Stimulated activated CD4-positive, alpha-beta T cell treated with anti-CD3 and anti-CD28 coated beads, Interleukin-12 subunit alpha, Interleukin-12 subunit beta, amount 100 ng/mL, for 4 hours (primary cell): ENCODE measurements at regions not wholly inside any gene's neighbourhood (a gene's known extent, or its start where the extent isn't known, plus 50 kb on each side); places are given as distances from the start of the nearest gene placed in this dataset.

Source experiments
- DNase-seq: peaks from one replicate; pipeline ENCODE4 v3.0.0-alpha.2; 2020

DNA sequence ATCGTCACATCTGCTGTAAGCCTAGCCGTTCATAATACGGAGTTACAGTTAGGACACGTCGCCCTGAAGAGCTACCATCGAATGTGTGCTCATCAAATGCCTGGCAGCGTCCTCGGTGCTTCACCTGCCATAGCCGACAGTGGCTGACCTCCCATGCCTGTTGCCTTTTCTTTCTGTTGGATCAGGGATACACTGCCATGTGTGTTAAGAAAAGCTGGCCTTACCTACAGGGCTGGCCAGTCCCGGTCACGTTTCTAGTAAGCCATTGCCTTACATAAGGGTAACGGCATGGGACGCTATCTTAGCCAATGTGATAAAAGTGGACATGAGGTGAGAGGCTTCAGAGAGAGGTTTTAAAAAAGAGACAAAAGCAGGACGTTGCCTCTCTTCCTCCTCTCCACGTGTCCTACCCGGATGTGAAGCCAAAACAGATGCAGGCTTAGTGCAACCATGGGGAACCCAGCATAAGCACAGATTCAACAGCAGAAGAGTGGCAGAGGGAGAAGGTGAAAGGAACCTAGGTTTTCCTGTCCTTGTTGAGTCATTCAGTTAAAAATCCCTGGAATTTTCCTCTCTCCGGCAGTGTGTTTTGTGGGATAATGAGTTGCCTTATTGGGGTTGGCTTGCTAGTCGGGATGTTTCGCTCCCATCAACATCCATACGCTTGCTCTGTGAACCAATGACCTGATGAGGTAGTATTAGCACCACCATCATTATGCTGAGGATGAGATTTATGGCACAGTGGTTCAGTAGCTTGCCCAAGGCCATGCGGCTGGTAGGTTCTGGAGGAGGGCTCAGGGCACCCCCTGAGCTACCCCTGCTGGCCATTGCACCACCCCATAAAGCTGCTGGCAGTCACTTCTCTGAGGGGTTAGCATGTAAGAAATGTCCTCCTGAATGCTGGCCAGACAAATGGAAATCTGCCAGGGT, 67.4 kb upstream of the B3GAT1 start:
- no peak for DNase-seq

DNA sequence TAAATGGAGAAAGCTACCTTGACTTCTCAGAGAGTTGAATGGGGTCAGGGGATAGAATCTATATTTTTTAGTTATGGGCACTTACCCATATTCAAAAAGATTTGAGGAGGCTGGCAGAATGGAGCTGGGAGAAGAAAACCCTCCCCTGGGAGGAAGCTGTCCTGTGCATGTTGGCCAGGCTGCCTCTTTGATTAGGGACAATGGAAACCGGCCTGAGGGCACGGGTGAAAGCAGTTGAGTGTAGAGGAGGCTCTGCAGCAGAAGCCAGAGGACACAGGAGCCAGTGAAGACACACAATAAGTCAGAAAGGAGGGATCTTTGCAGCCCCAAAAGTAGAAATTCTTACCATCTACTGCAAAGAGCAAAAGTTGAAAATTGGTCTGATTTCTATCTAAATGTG, 66.6 kb upstream of the B3GAT1 start:
- no peak for DNase-seq

DNA sequence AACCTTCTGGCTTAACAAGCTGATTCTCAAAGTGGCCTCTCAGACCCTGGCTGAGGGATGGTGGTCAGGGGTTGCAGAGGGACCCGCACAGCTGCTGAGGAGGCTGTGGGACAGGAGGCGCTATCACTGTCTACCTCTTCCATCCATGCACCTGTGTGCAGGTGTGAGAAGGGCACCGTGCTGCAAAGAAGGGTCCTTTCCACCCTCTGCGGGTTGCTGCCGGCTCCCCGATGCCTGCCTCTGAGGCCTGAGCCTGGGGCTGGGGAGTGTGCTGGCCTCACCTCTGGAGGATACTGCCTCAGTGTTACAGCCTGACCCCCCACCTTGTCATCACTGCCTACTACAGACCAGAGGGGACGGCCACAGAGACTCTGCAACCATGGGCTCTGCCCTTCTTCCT, 66.1 kb upstream of the B3GAT1 start:
- DNase-seq = no peak

DNA sequence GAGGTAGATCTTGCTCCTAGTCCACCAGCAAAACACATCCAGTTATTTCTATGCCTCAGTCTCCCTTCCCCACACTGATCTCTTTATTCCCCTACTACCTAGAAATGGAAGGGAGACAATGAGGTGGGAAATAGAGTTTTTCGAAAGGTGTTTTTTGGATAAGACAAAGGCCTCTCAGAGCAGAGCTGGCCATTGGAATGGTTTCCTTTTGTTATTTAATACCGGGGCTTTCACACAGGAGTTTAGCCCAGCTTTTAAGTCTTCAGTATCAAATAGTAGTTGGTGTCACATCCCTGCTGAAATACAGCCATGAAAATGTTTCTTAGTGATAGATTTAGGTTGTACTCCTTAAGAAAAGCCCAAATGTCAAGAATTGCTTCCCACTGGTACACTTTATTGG, 65.4 kb upstream of the B3GAT1 start:
- no peak for DNase-seq

DNA sequence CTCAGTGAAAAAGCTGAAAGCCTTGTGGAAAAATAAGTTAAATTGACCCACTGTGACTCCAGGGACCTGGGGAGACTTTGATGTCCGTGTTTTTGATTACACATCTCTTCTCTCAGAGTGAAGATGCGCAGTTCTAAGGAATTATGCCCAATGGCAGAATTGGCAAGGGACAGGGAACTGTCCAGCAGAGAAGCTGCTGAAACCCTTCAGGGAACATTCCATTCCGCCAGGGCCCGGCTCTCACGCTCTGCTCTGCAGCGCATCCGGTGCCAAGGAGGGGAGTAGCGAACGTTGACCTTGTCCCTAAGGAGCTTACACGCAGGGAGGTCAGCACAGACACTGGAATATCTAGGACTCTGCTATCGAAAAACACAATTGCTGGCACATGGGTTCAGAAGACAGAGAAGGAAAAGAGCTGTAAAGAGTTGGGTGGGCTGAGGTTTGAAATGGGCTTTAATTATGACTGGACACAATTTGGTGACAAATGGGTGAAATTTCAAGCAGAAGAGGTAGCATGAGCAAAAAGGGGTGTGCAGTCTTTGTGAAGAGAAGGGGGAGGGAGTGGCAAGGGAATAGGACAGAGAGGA, 64.5 kb upstream of the B3GAT1 start:
- no peak for DNase-seq

DNA sequence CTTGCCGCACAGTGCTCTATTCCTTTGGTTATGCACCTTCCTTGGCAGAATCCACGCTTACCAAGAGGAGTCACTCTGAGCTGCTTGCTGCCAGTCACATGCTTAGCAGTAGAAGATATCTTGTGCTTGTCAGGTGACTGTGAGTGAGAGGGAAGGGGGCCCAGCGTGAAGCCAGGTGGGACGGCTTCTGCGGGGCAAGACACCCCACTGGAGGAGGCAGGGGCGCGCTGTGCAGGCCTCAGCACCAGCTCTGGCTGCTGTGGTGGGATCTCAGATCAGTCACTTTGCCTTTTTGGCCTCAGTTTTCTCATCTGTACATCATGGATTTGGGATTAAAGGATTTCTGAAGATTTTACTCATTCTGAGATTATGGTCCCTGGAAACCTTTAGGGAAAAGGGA, 63.9 kb upstream of the B3GAT1 start:
- DNase-seq = no peak

DNA sequence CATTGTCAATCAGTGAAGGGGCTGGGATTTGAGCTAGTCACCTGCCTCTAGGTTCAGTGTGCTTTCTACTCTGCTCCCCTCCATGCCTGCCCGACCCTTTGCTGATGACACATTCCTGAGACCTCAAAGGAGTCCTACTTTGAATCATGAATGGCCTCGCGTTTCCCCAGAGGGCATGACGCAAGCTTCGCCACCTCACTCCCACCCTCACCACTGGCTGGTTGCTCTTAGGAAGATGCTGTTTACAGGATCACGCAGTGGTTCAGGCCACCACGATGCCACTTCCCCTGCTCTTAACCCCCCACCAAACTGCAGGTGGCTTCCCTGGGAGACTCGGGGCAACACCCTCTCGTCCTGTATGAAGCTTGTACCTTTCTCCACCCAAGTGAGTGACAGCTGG, 62.9 kb upstream of the B3GAT1 start:
- DNase-seq = no peak

DNA sequence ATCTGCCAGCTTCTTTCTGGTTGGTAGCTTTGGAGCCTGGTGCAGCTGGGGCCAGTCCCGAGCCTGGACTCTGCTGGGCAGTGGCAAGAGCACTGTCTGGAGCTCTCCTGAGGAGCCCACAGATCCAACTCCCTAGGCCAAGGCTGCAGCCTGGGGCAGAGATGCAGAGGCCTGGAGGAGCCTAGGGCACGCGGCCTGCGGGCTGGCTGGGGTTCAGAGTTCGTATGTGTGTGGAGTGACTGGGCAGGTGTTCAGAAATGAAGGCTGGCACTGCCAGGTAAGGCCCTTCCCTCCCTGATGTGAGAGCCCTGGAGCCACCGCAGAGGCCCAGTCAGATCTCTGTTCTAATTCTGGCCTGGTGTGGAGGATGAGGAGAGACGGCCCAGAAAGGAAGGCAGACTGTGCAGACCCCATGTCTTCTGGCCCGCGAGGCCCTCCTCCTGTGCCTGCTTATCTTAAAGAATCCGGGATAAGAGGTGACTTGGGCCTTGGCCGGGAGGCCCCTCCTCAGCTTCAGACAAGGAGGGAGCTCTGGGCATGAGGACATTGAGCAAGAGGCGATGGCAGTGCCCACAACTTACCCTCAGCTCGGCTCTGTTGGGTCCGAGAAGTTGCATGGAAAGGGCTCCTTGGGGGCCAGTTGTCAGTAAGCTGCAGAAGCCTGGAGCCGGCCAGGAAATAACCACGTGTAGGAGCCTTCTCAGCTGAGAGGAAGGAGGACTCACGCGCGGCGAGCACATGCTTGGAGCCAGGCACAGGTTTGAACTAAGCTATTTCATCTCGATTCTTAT, 62.2 kb upstream of the B3GAT1 start:
- DNase-seq = no peak

DNA sequence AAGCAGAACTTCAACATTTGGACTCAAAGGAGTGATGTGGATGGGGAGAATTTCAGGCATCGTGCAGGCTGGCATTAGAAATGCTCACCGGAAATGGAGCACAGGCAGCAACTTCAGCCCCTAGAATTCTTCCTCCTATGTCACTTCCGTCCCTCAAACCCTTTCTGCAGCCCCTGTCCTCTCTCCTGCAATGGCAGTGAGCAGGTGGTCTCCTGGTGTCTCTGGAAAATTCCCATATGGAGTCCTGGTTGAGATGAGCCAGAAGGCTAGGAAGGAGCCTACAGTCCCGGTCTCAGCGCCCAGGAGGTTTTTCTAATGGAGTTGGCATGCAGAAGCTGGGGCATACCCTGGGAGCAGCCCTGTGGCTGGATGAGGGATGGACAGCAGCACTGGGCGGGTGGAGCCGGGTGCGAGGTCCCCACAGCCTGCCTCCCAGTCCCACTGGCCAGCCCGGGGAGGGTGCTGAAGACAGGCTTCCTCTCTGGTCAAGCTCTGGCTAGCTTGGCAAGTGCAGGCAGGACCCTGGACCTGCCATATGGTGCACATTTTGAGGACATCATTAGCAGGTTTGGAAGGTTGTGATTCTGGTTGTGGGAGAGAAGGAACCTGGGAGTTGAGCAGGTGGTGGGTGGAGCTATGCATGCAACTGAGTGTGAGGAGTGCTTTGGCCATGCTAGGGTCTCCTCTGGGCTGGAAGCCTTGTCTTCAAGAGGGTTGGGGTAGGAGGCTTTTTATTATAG, 59.8 kb upstream of the B3GAT1 start:
- no peak for DNase-seq

DNA sequence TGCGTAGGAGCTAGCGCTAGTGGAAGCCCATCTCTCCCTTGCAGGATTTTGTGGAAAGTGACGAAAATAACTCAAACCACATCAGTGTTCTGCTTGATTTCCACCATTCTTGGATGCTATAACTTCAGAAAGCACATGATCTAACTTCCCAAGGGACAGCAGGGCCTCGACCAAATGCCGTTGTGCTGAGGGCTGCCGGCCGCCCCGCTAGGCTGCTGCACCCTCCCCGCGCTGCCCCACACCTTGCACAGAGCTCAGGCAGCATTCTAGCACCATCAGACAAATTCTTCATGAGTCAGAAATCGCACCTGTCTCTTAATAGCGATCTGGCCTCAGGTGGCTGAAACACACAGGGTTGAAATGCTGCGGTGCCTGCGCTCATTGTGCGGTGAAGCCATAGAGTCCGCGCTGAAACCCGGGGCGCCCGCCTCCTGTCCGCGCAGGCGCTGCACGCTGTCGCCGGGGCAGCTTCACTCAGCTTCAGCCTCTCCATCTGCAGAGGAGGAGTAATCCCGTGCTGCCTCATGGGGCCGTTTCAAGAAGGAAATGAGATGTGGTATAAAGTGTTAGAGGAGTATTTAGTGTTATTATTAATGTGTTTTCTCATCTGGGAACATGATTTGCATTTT, 59.2 kb upstream of the B3GAT1 start:
- DNase-seq = no peak

DNA sequence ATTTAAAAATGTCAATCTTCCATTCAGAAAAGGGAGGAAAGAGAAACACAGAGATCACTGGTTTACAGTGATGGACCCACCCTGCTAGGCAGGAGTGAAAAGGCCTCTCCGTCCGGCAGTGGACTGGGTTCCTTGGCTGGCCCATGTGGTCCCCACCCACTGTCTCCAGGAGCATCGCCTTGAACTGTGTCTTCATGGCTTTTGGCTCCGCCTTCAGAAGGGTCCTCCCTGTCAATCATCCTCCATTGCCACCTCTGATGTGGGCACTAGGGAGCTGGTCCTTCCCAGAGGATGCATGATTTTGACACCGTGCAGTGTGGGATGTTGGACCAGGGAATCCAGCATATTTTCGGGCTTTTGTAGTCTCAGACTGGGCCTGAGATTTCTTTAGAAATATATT, 58.2 kb upstream of the B3GAT1 start:
- no peak for DNase-seq

DNA sequence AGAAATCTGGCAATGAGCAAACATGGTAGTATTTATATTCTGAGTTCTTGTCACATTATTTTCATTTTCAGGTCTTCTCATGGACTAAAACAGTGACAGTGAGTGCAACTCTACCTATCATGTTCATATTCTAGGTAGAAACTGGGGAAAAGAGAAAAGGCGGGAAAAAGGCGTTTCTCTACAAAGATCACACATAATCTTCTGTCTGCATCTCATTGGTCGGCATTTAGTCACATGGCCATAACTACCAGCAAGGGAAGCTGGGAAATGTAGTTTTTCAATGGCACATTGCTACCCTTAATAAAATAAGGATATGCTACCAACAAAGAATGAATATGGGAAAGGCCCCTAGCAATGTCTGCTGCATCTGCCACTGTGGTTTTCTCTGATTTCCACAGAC, 57.6 kb upstream of the B3GAT1 start:
- DNase-seq = no peak

DNA sequence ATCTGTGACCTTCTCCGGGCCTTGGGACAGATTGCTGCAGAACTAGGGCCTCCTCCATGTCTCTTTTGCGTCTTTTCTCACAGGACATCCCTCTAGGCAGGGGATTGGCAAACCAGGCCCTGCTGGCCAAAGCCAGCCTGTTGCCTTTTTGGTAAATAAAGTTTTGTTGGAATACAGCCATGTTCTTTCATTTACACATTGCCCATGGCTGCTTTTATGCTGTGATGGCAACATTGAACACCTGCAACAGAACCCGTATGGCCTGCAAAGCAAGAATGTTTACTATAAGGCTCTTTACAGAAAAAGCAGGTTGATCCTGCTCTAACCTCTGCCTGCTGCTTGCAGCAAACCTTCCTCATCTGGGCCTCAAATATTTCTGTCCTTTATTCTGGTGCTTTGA, 56.8 kb upstream of the B3GAT1 start:
- DNase-seq = no peak

DNA sequence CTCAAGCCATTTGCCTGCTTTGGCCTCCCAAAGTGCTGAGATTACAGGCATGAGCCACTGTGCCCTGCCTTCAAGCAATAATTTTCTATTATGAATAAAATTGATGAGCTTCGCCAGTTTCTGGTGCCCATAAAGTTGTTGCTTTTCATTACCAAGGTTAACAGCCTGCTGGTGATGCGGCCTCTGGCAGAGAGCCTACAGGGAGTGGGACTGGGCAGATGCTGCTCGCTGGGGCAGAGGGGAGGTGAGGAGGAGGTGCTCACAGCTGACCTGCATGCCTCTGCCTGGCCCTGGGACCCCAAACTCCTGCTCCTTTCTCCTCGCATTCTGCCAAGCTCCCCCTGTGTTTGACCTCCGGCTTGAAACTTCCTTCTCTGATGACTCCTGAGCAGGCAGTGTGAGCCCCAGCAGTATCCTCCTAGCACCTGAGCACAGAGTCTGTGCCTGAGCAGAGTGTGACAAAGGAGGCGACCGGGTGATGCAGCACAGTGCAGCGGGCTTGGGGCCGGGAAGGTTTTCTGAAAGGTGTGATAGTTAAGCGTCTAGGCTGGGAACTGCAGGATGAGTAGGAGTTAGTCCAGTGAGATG, 56.1 kb upstream of the B3GAT1 start:
- DNase-seq = no peak

DNA sequence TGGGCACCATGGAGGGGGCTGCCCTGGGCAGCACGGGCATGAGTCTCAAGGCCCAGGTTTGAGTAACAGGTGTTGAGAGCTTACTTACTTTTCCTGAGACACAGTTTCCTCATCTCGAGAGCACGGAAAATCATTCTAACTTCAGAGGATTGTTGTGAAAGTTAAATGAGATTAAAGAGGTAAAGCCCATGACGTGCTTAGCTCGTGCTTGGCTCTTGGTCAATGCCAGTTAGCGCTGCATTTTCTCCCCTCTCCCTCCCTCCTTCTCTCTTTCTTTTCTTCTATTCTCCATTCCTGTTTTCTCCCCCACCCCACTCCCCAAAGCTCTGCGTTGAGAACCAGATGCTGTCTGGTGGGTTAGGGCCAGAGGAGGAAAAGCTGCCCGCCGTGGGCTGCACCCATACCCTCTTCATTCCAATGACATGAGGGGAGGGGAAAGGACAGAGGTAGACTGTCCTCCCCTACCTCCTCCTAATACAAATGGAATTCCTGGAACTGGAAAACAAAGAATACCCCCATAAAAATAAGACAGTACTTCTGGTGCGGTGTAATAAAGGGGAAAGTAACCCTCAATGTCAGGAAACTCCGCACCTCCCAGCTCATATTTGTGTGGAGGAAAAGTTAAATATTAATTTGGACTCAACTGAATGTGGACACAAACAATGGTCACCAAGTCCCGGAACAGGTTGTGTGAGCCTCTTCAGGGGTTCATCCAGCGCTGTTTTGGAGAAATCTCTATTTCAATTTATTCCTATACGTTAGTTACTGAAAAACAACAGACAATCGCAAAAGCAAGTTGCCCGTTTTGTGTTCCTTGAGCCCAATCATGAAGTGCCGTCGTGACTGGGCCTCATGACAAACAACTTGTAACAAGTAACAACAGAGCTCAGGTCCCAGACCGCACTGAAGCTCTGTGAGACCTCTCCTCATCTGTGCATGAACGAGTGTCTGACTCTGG, 54.8 kb upstream of the B3GAT1 start:
- no peak for DNase-seq

DNA sequence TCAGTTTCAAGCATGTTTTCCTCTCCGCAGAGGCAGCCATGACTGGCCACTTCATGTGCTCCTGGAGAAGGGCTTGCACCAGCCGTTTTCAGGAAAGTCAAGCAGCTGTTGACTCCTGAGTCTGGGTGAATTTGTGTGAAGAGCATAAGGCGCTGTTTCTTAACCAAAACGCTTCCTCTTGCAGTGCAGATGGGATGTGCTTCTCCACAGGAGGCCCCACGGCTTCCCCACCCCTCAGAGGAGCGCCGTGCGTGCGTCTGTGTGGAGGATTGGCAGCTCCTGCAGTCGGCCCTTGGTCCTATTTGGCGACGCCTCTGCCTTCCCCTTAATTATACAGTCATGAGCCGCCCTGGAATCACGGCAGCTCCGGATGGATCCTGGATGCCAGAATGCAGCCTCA, 54.1 kb upstream of the B3GAT1 start:
- DNase-seq = no peak

DNA sequence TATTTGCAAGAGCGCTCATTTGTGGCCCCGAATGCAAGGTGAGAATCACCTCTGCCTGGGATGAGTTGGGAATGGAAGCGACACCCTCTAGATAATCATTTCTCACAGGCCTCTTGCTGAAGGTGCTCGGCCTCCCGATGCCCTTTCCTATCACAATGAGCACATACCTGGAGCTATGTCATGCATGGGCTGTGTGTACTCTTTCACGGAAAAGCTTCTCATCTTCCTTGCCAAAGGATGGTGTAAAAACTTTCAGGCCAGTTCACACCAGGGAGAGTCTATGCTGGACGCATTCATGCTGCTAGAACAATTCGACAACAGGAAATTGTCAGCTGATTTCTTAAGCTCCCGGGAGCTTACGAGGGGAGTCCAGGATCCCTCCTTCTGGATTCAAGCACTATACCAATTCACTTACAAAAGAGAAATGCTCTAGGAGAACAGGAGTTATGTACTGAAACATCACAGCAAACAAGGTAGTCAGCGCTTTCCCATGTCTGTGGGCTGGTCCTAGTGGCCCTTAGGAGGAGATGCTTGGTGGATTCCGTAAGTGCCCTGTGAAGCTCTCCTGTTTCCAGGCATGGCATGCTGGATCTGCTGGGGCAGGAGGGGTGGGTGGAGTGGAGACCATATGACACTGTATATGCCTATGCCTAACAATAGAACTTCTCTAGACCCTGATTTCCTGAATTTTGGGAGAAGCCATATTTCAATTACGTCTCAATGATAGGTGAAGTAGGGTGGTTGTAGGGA, 53.1 kb upstream of the B3GAT1 start:
- DNase-seq = no peak

DNA sequence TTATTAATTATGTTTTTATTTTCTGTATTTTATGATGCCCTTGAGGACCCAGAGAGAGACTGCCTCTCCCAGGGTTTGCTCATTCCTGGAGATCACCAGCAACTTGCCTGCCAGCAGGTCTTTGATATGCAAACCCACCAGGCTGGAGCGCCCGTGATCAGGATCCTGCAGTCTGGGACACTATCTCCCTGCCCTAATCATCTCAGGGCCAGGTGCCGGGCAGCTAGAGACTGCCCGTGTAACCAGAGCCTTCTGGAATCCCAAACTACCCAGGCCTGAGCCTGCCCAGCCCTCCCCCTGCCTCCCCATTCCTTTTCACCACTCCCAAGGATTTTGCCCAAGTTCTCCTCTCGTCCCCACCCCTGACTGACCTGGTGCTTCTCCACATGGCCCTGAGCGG, 52.2 kb upstream of the B3GAT1 start:
- no peak for DNase-seq

DNA sequence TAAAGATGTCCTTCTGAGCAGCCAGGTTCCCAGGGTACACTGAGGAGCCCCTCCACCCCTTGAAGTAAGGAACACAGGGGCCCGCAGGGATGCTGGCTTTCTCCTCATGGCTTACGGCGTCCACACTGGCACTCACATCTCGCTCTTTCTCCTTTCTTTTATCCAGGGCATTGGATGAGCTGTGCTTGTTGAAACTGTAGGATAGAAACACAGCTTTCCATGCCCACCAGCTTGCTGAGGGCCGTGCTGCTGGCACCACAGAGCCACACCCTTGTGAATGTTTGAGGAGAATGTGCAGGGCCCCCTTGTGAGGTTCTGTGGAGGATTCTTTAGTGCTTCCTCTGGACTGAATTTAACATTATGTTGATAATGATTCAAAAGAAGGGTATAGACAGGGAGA, 51.7 kb upstream of the B3GAT1 start:
- no peak for DNase-seq
